ENCODE measurements at regions not wholly inside any gene's neighbourhood (a gene's known extent, or its start where the extent isn't known, plus 50 kb on each side); places are given as distances from the start of the nearest gene placed in this dataset.
A peak's percentile ranks its signal among the peaks of the same experiment; 100 is the strongest.

DNA sequence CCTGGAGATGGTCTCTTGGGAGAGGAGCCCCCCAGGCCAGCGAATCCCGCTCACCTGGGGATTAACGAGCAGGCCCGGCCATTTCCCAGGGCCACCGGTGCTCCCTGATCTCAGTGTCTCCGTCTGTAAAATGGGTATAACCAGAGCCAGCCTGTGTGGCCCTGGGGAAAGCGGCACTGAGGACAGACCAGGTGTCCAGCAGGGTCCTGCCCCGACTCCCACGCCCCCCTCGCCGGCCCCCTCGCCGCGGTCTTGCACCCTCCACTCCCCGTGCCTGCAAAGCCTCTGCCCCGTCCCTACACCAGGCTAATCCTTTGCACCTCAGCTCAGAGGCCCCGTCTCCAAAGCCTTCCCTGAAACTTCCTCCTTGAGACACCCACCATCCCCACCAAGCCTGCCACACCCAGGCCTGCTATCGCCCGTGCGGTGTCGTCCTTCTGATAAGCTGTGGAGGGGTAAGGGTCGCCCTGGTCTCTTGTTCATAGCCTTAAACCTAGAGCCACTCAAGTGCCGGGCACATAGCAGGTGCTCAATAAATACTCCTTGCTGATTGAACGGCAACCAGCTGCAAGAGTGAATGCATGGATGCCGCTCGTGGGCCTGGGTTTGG is 259.1 kb downstream of the C16orf95 start:
- no peak for DNase-seq

DNA sequence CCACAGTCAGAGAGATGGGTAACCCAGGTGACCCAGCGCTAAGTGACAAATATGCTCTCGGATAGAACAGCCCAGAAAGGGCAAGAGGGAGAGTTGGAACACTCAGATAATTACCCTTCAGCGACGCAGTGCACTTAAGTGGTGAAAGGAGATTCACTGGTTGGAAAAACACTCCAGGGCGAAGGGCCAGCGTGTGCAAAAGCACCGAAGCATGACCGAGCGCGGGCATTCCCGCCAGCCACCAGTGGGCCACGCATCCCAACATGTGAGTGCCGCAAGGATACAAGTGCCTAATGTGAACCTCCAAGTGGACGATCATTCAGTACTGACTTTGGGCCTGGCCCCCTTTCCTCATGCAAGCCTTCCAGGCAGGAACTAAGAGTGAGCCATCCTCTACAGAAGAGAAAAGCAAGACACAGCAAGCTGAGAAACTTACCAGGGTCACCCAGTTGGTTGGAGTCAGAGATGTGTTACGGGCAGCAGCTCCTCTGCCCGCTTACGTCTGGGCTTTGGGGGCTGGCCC is 258.4 kb downstream of the C16orf95 start:
- DNase-seq, result no peak

DNA sequence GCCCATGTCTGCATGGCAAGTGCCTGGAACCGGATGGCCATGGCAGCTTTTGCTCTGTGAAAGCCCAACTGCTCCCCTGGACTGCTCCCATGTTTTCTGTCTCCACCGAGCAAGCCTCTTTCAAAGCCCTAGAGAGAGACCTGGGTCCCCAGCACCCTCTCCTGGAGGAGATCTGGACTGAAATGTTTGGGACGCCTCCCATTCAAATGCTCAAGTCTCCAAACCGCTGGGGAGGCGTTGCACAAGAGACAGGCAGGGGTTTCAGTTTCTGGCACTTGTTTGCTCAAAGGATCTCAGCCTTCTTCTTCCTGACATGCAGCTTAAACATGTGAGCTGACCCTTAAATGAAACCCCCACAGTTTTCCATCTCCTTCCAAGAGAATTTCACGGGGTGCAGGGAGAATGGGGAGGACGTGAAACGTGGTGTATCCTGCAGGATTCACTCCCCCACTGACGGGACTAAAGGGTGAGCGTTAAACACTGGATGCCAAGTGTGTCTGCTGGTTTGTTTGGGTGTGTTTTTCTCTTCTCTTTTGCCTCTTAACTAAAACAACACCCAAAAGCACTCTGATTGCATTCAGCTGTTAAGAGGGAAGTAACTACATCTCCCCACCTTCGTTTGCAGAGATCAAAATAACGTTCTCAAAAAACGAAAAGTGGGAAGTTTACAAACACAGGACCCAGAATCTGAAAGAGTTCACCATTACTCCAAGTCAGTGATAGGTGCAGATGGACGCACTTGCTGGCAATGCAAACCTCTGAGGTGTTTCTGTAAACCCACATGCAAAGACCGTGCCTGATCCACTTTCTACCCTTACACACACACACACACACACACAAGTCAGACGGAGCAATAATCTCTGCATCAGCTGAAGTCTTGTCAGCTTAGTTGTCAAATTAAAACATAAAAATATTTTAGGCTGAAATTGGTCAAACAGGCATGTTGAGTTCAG is 256.9 kb downstream of the C16orf95 start:
- DNase-seq, result no peak

DNA sequence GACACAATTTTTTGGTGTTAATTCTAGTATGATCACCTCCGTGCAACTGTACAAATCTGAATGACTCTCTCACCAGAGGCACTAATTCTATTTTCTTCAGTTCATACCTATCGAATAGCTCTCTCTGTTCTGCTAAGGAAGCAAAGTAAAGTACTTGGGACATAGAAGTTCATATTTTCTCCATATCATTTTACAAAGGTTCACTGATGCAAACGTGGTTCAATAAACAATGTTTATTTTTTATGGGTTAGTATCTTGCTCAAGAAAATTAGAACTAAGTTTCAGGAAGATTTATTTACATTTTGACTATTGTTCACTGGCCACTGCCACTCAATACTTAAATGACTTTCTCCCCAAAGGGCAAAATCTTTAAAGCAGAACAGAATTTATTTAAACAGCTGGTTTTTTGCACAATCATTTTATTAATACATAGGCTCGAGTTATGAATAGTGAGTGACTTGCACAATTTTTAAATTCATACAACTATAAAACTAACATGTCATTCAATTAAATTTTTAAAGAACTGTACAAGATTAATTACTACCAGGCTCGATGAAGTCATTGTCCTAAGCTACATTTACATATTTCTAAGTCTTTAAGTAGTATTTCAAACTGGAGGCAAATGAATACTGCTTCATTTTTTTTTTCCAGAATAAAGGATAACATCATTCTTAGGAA is 255.8 kb downstream of the C16orf95 start:
- no peak for DNase-seq

DNA sequence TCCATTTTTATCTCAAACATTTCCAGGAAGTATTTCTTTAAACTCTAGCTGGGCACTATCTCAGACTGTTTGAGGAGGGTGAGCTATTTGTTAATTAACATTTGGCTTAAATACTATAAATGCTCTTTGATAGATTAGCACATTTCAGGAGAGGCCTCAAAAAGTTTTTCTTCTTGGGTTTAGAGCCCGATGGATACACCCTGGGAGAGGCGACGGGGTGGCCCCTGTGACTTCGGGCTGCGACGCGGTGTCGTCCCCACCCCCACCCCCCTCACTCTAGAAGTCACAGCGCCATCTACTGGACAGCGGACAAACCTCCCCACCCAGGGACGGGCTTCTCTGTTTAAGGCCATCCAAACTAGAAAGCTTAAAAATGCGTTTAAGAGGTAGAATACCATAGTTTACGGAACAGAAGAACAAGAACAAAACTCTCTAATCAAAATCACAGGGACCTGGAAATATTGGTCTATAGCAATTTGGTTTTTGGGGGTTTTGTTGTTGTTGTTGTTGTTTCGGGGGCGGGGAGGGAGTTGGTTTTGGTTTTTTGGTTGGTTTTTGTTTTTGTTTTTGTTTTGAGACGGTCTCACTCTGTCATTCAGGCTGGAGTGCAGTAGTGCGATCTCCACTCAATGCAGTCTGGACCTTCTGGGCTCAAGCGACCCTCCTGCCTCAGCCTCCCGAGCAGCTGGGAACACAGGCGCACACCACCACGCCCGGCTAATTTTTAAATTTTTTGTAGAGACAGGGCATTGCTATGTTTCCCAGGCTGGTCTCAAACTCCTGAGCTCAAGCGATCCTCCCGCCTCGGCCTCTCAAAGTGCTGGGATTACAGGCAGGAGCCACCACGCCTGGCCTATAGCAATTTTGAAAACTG is 254.4 kb downstream of the C16orf95 start:
- peak; percentile 16 for DNase-seq

DNA sequence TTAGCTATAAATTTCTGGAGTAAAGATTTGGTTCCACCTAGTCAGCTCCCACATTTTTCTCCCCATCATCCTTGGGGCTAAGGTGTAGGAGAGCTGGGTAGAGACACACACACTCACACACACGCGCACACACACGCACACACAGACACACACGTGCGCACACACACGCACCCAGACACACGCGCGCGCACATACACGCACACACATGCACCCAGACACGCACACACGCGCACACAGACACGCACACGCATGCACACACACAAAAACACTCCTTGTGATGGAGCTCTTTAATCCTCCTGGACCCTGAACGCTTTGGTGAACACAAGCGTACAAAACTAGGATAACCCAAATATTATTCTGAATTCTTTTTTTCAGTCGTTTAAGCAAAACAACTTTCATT is 253.6 kb downstream of the C16orf95 start:
- DNase-seq, result no peak

DNA sequence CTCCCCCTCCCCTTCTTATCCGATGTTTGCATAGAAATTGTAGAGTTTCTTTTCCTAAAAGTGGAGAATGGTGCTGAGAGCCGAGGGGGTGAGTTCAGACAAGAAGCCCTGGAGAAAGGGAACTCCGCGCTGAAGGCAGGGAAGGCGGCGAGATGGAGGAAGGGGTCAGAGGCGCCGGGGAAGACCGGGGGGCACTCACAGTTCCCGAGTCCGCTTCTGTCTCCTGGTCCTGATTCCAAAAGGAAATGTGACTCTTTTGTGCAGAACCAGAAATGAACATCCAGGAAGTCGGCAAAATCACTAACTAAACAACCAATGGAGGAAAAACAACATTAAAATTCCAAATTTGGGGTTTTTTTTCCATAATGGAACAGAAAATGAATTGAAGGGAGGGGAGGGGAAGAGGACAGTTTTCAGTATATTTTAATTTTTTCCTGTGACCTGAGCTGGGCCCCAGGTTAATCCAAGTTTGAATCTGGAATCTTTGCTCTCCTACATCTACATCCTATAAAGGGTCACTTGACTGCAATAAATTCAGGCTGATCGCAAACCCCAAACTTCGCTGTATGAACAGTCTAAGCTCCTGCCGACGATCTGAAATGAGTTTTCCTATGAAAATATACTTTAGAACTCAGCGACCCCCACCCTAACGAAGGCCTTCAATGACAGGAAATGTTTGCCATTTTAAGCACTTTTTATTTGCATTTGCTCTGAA is 252.3 kb downstream of the C16orf95 start:
- no peak for DNase-seq

DNA sequence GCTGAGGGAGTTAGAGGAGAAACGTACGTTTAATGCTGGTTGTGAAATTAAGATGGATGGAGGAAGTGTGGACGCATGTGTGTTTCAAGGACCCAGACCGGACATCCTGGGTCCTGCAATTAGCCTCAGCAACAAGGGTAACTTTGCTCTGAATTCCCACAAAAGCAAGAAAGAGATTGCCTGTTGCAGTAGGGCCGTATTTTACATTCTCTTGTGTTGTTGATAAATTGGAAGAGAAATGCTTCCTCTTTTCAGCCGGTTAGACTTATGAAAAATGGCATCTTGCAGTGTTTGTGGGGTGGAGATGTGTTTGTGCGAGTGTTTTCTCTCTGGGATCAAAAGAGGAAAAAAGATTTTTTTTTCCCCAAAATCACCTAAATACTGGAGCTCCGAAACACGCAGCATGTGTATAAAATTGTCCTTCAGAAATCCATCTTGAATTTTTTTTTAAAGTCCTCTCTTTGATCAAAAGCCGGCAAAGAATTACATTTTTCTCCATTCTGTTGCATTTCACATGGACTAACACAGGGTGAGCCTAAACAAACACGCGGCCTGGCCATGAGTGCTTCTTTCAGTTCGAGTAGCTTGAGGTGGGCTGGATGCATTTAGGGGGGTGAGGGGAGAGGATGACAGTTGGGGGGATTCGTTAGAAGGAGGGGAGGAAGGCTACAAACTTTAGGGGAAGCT is 251.6 kb downstream of the C16orf95 start:
- DNase-seq, result no peak

DNA sequence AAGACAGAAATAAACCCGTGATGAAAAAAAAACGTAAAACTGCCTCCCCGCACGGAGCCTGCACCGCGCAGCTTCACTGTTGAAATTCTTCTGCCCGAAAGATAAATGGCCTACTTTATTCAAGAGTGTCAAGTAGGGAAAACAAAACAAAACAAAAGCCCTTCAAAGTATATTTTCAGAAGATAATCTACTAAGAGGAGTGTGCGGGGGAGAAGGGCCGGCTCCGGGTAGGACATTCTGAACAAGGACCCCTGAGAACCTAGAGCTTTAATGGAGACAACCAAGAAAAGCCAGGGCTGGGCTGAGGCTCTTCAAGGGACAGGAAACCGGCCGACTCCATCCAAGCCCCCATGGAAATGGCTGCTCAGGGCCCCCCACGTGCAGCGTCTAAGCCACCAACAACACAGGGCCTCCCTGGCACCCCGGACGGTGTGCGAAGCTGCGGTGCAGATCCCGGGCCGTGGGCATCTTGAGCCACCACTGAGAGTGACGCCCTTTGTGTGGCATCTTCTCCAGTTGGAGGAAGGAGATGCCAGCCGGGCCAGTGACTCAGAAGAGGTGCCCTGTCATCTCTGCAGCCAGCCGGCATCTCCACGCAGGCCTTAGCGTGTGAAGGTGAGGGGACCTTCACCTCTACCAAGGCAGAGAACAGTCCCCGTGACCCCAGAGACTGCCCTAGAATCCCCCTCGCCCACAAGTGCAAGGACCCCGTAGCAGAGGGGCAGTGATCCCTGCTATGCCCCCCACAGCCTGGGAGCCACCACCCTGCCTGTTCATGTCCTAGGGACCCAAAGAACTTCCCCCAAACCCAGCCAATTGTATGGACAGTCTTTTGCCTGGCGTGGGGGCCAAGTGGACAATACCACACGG is 250.8 kb downstream of the C16orf95 start:
- no peak for DNase-seq

DNA sequence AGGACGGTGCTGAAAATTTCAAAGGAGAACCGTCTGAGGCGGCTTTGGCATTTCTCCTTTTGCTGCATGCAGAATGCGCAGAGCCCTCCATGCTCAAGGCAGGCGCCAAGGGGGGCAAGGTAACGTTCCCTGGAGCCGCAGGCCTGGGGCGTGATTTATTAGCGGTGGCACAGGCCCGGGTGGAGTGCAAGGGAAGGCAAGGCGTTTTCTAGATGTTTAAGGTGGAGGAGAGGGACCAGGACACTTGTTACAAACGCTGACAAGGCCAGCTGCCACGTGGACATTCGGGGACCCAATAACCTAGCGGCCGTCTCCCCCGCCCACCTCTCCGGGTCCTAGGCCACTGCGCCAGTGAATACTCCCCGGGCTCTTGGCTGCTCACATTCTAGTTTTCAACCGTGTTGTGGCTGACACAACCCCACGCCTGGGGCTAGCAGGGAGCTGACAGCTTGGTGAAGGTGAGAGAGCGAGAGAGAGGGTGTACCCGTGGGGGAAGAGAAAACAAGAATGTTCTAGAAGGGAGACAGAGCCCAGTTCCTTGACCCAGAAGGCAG is 250.1 kb downstream of the C16orf95 start:
- DNase-seq, result no peak

DNA sequence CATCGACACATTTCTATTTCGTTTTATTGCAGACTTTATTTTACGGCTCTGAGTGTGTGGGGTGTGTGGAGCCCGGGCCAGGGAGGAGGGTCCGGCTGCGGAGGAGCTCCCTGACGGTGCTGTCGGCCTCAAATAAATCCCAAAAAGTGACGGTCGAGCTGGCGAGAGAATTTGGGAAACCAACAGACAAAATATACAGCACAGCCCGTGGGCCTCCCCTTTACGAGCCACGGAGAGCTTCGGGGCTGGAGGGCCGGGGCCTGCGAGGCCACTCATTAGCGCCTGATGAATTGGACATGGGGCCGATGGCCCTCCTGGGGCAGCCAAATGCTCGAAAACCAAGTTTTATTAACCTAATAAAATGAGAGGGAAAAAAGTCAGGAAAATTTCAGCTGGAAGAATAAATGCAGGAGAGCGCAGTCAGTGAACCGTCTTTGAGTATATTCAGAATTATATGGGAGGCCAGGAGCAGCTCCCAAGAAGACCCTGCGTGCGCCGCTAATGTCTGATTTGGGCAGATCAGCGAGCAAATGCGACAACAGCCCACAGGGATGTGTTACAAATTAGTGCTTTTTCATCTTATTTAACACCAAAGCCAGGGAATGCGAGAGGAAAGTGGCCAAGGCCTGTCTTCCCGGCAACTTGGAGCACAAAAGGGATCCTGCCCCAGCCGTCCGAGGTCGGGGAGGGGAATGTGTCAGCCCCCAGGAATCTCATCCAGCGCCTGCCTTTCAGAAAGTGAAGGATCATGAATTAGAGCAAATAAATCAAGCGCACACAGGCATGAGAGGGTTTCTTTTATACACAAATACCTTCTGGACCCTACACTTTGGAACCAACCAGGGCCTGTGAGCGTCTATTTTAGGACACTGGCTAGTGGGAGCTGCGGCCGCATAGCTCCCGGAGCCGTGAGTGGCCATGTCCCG is 249.1 kb downstream of the C16orf95 start:
- DNase-seq, result no peak

DNA sequence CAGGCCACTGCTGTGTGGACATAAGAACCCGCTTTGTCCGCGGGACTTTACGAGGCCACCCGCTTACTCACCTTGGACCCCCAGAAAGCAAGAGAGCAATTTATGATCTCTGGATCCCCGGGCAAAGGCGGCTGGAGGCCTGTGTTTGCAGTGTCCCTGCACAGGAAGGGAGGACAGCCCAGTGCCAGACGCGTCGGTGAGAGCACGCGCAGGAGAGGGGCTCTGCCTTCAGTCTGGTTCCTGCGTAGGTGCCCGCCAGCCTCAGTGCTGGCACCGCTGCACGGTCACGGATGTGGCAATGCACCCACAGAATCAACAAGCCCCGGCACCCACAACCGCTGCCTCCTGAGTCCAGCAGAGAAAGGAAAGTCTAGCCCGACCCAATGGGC is 248.4 kb downstream of the C16orf95 start:
- no peak for DNase-seq

DNA sequence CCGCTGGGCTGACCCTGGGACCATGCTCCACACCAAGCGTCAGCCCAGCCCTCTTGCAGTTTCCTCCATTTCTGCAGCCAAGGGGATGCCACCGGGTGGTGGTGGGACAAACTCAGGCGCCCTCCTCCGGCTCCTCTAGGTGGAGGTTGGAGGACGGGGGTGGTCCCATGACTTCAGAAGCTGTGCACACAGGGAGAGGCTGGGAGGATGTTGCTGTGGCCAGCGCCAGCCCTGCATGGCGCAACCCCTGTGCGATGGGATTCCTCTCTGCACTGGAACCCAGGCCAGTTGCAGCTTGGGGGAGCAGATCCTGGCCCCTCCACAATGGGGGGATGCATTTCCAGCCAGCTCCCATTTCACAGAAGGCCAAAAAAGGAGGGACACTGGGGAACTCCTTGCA is 246.5 kb downstream of the C16orf95 start:
- DNase-seq, result no peak

DNA sequence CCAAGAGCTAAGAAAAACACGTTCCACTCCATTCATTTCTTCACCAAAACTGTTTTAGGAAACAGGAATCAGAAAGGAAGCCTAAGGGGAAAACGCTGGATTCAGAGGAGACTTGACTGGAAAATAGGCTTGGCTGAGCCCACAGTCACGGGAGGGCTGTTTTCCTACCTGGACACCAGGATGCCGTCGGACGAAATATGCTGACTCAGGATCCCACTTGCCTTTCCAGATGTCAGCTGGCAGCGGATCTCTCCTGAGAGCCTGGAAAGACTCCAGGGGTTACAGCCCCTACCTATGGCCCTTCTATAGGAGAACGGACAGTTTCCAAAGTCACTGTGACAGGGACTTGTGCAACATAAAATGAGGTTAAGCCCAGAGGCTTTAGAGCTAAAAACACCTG is 245.1 kb downstream of the C16orf95 start:
- DNase-seq, result no peak

DNA sequence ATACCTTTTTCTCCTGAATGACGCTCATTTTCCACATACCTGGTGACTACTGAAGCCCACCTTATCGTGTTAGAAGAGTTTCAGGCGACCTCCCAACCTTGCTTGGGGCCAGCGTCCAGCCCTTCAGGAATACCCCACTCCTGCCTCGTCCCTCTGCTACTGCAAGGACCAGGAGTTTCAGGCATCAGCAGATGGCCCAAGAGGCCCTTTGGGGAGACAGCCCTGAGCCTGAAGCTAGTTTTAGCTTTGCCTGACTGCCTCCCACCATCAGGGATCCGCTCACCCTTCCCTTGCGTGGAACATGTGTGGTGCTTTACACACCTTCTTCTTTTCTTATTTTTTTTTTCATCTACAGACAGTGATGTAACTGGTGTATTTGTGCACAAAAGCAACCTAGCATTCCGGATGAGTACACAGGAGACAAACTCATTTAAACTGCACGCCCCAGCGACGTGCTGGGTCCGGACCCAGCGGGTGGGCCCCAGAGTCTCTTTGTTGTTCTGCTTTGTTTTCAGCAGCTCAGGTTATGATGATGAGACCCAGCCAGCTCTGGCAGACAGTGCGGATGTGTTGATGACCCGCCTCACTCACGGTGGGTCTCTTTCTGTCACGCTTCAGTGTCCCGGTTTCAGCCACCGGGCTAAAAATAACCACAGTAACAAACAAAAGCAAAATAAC is 242.4 kb downstream of the C16orf95 start:
- DNase-seq, result no peak

DNA sequence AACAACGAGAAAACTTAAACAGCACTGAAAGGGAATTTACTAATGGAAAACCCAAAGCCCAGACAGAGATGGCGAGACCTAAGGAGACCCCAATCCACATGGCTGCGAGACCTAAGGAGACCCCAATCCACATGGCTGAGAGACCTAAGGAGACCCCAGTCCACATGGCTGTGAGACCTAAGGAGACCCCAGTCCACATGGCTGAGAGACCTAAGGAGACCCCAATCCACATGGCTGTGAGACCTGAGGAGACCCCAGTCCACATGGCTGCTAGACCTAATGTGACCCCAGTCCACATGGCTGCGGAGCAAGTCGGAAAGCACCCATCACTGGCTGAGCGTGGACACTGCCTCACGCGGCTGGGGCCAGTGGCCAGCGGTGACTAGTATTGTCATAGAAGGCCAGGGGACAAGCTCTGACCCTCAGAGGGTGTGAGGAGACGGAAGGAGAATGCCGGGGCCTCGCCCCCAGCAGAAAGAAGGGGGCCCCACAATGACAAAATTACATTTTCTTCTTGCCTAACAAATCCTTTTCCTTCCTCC is 241.8 kb downstream of the C16orf95 start:
- no peak for DNase-seq

DNA sequence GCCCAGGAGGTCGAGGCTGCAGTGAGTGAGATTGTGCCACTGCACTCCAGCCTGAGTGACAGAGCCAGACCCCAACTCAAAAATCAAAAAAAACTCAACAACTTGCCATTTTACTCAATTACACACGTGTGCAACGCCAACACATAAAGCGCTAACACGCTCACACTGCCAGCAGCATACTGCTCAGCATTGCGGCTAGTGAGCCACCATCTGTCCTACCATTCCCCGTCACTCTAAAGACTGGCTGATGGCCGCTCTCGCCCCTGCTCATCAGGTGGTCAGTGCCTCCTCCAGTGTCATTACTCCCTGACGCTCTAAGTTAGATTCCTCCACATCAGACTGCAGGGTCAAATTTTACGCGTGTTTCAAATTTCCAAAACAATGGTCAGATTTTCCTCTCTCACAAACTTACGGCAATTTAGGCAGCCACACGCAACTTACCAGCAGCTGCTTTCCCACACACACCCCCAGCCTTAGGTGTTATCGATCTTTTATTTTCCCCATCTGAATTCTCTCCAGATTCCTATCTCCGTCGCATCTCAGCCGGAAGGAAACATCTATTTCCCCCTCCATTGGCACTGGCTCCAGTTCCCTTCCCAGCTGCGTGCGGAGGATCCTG is 240.8 kb downstream of the C16orf95 start:
- no peak for DNase-seq

Measured in effector CD4-positive, alpha-beta T cell (primary cell).